H1 (cell line): ENCODE measurements at regions not wholly inside any gene's neighbourhood (a gene's known extent, or its start where the extent isn't known, plus 50 kb on each side); places are given as distances from the start of the nearest gene placed in this dataset.

Experiments
- CTCF ChIA-PET: fragments of 300-600 bp; sonication (Branson Sonifier 250); formaldehyde crosslinking; loops from one replicate; lab custom pipeline; 2021; ENCODE audit not compliant: partially characterized antibody; lab: Charles Lee
- POLR2A ChIA-PET: fragments of 300-600 bp; sonication (Branson Sonifier 250); formaldehyde crosslinking; loops from one replicate; lab custom pipeline; 2021; ENCODE audit warnings: inconsistent platforms; ENCODE audit not compliant: partially characterized antibody; lab: Charles Lee
- DNase-seq, 2 experiments: peaks; one replicate each; pipeline versions ENCODE4 v3.0.0 to v3.0.0-alpha.2; 2010 to 2022; ENCODE audit warnings: low spot score in 2 of 2, low read depth in 1 of 2, mixed read lengths in 1 of 2
- FAIRE-seq: peaks from 2 replicates; lab custom pipeline; 2011; peaks lifted over from hg19 to GRCh38; lab: Jason Lieb, UNC
- H2AFZ ChIP-seq: 2 replicates; pipeline ENCODE4 v1.8.1; 2012; ENCODE audit warnings: low read length, inconsistent platforms
- H2AK5ac ChIP-seq: 2 replicates; pipeline ENCODE4 v1.6.1; 2013; ENCODE audit warnings: low read depth, low read length
- H2BK120ac ChIP-seq: replicated peaks from 2 replicates; pipeline ENCODE3; 2013; ENCODE audit warnings: low read depth, low read length, inconsistent platforms
- H2BK12ac ChIP-seq: 2 replicates; pipeline ENCODE4 v1.6.1; 2013; ENCODE audit warnings: low read depth, low read length
- H2BK15ac ChIP-seq: 2 replicates; pipeline ENCODE4 v1.6.1; 2013; ENCODE audit warnings: low read length
- H2BK20ac ChIP-seq: 2 replicates; pipeline ENCODE4 v1.6.1; 2013; ENCODE audit warnings: low read length
- H2BK5ac ChIP-seq: 2 replicates; pipeline ENCODE4 v1.6.1; 2013; ENCODE audit warnings: low read depth, low read length
- H3K14ac ChIP-seq: 2 replicates; pipeline ENCODE4 v1.6.1; 2013; ENCODE audit warnings: inconsistent platforms; ENCODE audit not compliant: insufficient read length
- H3K18ac ChIP-seq: 2 replicates; pipeline ENCODE4 v1.6.1; 2013; ENCODE audit warnings: low read length; ENCODE audit errors: extremely low read depth
- H3K23ac ChIP-seq: 2 replicates; pipeline ENCODE4 v1.6.1; 2013; ENCODE audit warnings: inconsistent platforms; ENCODE audit not compliant: insufficient read length
- H3K23me2 ChIP-seq: 2 replicates; pipeline ENCODE4 v1.6.1; 2013; ENCODE audit warnings: low read depth, low read length
- H3K27ac ChIP-seq: 2 replicates; pipeline ENCODE4 v1.6.1; 2011; ENCODE audit warnings: low read depth, low read length, inconsistent platforms
- H3K27me3 ChIP-seq, 4 experiments: replicated peaks in 1 of 4; 1 replicate in 1 of 4; 2 replicates in 3 of 4; pipeline versions ENCODE4 v1.6.1 to v1.8.1; 2011 to 2013; ENCODE audit warnings: low read length in 3 of 4, mild to moderate bottlenecking in 3 of 4, inconsistent platforms in 2 of 4, mixed read lengths in 2 of 4, moderate library complexity in 1 of 4; ENCODE audit not compliant: control insufficient read depth in 3 of 4, insufficient read depth in 3 of 4; ENCODE audit errors: extremely low read depth in 1 of 4
- H3K36me3 ChIP-seq, 4 experiments: 2 replicates each; pipeline versions ENCODE4 v1.6.1 to v1.8.1; 2011 to 2013; ENCODE audit warnings: mild to moderate bottlenecking in 4 of 4, low read length in 3 of 4, moderate library complexity in 2 of 4, control low read depth in 1 of 4, inconsistent platforms in 1 of 4; ENCODE audit not compliant: insufficient read depth in 4 of 4, control insufficient read depth in 2 of 4
- H3K4ac ChIP-seq: replicated peaks from 2 replicates; pipeline ENCODE3; 2013; ENCODE audit warnings: low read length, low read depth, mixed read lengths, inconsistent platforms; ENCODE audit not compliant: insufficient read length
- H3K4me1 ChIP-seq, 4 experiments: replicated peaks in 1 of 4; 1 replicate in 1 of 4; 2 replicates in 3 of 4; pipeline versions ENCODE4 v1.6.1 to v1.8.1; 2011 to 2013; ENCODE audit warnings: low read length in 3 of 4, inconsistent platforms in 2 of 4, mixed read lengths in 1 of 4; ENCODE audit not compliant: insufficient read depth in 4 of 4, control insufficient read depth in 3 of 4
- H3K4me2 ChIP-seq, 2 experiments: 2 replicates each; pipeline versions ENCODE4 v1.6.1 to v1.8.1; 2011 to 2013; ENCODE audit warnings: low read depth in 2 of 2, low read length in 2 of 2, control low read depth in 1 of 2, inconsistent platforms in 1 of 2, mild to moderate bottlenecking in 1 of 2; ENCODE audit not compliant: insufficient read depth in 1 of 2
- H3K4me3 ChIP-seq, 4 experiments: fragments of 200-600, 300-600 bp in 1 of 4; sonication (generic), shearing (Covaris generic), sonication (Bioruptor Twin) in 1 of 4; 2 replicates each; pipeline versions ENCODE4 v1.5.1 to v1.8.1; 2011 to 2016; ENCODE audit warnings: low read length in 4 of 4, low read depth in 3 of 4, control low read depth in 2 of 4, inconsistent platforms in 2 of 4, mild to moderate bottlenecking in 2 of 4, mixed read lengths in 1 of 4, moderate library complexity in 1 of 4; ENCODE audit not compliant: insufficient read depth in 2 of 4; ENCODE audit errors: extremely low read depth in 1 of 4
- H3K56ac ChIP-seq: replicated peaks from 2 replicates; pipeline ENCODE3; 2013; ENCODE audit warnings: low read depth, mild to moderate bottlenecking, mixed read lengths, low read length, inconsistent platforms; ENCODE audit not compliant: insufficient read length
- H3K79me1 ChIP-seq: 2 replicates; pipeline ENCODE4 v1.6.1; 2013; ENCODE audit warnings: low read depth, low read length, control low read depth
- H3K79me2 ChIP-seq, 2 experiments: 2 replicates each; pipeline versions ENCODE4 v1.6.1 to v1.8.1; 2012 to 2013; ENCODE audit warnings: low read length in 2 of 2, mild to moderate bottlenecking in 2 of 2, inconsistent platforms in 1 of 2; ENCODE audit not compliant: insufficient read depth in 2 of 2, control insufficient read depth in 1 of 2
- H3K9ac ChIP-seq, 4 experiments: replicated peaks in 1 of 4; 1 replicate in 1 of 4; 2 replicates in 3 of 4; pipeline versions ENCODE4 v1.6.1 to v1.8.1; 2011 to 2013; ENCODE audit warnings: low read depth in 3 of 4, low read length in 3 of 4, control low read depth in 2 of 4, mild to moderate bottlenecking in 2 of 4, moderate library complexity in 2 of 4, inconsistent platforms in 1 of 4; ENCODE audit errors: extremely low read depth in 1 of 4
- H3K9me3 ChIP-seq, 2 experiments: 2 replicates each; pipeline versions ENCODE4 v1.6.1 to v1.8.1; 2012 to 2013; ENCODE audit warnings: mild to moderate bottlenecking in 2 of 2, moderate library complexity in 2 of 2, control low read depth in 1 of 2, inconsistent platforms in 1 of 2, low read depth in 1 of 2, low read length in 1 of 2, mixed read lengths in 1 of 2; ENCODE audit not compliant: insufficient read depth in 2 of 2
- H4K20me1 ChIP-seq, 2 experiments: replicated peaks in 1 of 2; 2 replicates each; pipeline versions ENCODE3 to v1.8.1; 2011 to 2013; ENCODE audit warnings: inconsistent platforms in 2 of 2, low read length in 2 of 2, mild to moderate bottlenecking in 1 of 2; ENCODE audit not compliant: insufficient read depth in 2 of 2, control insufficient read depth in 1 of 2
- H4K5ac ChIP-seq: 2 replicates; pipeline ENCODE4 v1.6.1; 2013; ENCODE audit warnings: low read length, low read depth, mixed read lengths, inconsistent platforms; ENCODE audit not compliant: insufficient read length
- H4K8ac ChIP-seq: 2 replicates; pipeline ENCODE4 v1.8.0; 2013; ENCODE audit warnings: mild to moderate bottlenecking, moderate library complexity, low read length, inconsistent platforms; ENCODE audit not compliant: insufficient read depth; ENCODE audit errors: extremely low read depth
- H4K91ac ChIP-seq: replicated peaks from 2 replicates; pipeline ENCODE3; 2013; ENCODE audit warnings: low read length, mixed read lengths, inconsistent platforms; ENCODE audit not compliant: insufficient read length
- EGR1 ChIP-seq: IDR thresholded peaks from 2 replicates; pipeline ENCODE4 v1.6.1; 2011; ENCODE audit warnings: low read depth, low read length, borderline replicate concordance
- NRF1 ChIP-seq: IDR thresholded peaks from 2 replicates; pipeline ENCODE4 v1.6.1; 2011; ENCODE audit warnings: mild to moderate bottlenecking, low read depth, low read length, improper control_type of control experiment
- RBBP5 ChIP-seq: IDR thresholded peaks from 2 replicates; pipeline ENCODE4 v1.7.1; 2012; ENCODE audit warnings: low read depth, mild to moderate bottlenecking, inconsistent platforms, low read length, moderate library complexity, borderline replicate concordance
- RFX5 ChIP-seq: IDR thresholded peaks from 2 replicates; pipeline ENCODE4 v1.6.1; 2011; ENCODE audit warnings: low read depth, low read length, improper control_type of control experiment, borderline replicate concordance
- SAP30 ChIP-seq: fragments of 300-600 bp; sonication (generic); IDR thresholded peaks from 2 replicates; pipeline ENCODE4 v1.7.1; 2012; ENCODE audit warnings: low read length, moderate library complexity, mild to moderate bottlenecking, inconsistent platforms; ENCODE audit not compliant: insufficient read depth, insufficient replicate concordance
- SIRT6 ChIP-seq: IDR thresholded peaks from one replicate; pipeline ENCODE4 v1.7.1; 2012; ENCODE audit warnings: low read length, inconsistent platforms
- ZNF274 ChIP-seq: IDR thresholded peaks from 2 replicates; pipeline ENCODE4 v1.7.0; 2012; ENCODE audit warnings: low read length, borderline replicate concordance; ENCODE audit errors: extremely low read depth
- WGBS, 2 experiments: shearing (Covaris generic) in 1 of 2; methylation state at CpG; one replicate each; pipeline versions ENCODE4 v1.1.6 to v1.1.7; 2013 to 2015; ENCODE audit warnings: low lambda C conversion rate in 2 of 2, mixed read lengths in 2 of 2, inconsistent platforms in 1 of 2, low coverage in 1 of 2, missing lambda C conversion rate in 1 of 2; ENCODE audit not compliant: insufficient replicate concordance in 2 of 2, insufficient coverage in 1 of 2, insufficient read length in 1 of 2; ENCODE audit errors: extremely low coverage in 1 of 2, missing lambda C conversion rate in 1 of 2; 5-methylcytosine and 5-hydroxymethylcytosine counted together
- TF ChIP-seq, protein P1 (sequence below): IDR thresholded peaks from 2 replicates; pipeline ENCODE4 v1.6.1; 2012; ENCODE audit warnings: low read length, inconsistent platforms
- TF ChIP-seq, protein P2 (sequence below), 3 experiments: IDR thresholded peaks; 1 replicate in 2 of 3; 2 replicates in 1 of 3; pipeline versions ENCODE4 v1.5.1 to v1.6.1; 2011; ENCODE audit warnings: low read length in 3 of 3, mild to moderate bottlenecking in 3 of 3, inconsistent platforms in 2 of 3, low read depth in 1 of 3, moderate library complexity in 1 of 3; ENCODE audit not compliant: insufficient read depth in 1 of 3; ENCODE audit errors: control extremely low read depth in 1 of 3

GRCh38 chr2:188789951-188790350, 184.2 kb upstream of the COL3A1 start:
- no peak overlapping the region for H3K14ac ChIP-seq
- no peak overlapping the region for H3K23ac ChIP-seq
- FAIRE-seq (no peak), DNase-seq (no peak)
- H2AK5ac ChIP-seq: no peak overlapping the region
- WGBS, 2 experiments: 81% methylated on average over 1 of the region's 1 CpG; no CpG with 5 or more reads in 1 of the 2 experiments
- H3K36me3 ChIP-seq: no peaks in the 10 kb centered on the region
- POLR2A ChIA-PET: no interaction called here
- no peak overlapping the region for H4K91ac ChIP-seq
- no peak overlapping the region for H2BK5ac ChIP-seq
- no peaks in the 10 kb centered on the region for H4K20me1 ChIP-seq
- H3K4ac ChIP-seq: no peak overlapping the region
- H3K4me2 ChIP-seq: no peak overlapping the region
- H3K27ac ChIP-seq: no peak overlapping the region
- H4K5ac ChIP-seq: no peak overlapping the region
- H3K4me1 ChIP-seq: no peaks in the 10 kb centered on the region
- H2BK120ac ChIP-seq: no peak overlapping the region
- H3K9ac ChIP-seq: no peak overlapping the region
- H2BK20ac ChIP-seq: no peak overlapping the region
- no peak overlapping the region for H2BK15ac ChIP-seq
- H3K4me3 ChIP-seq: no peak overlapping the region
- CTCF ChIA-PET: interaction anchor here (0.9 kb wide), 1 partner anchor 24 kb away, joined by 3 read pairs; no protein-coding TSS in a partner anchor
- no peaks in the 10 kb centered on the region for H3K27me3 ChIP-seq
- no peaks in the 10 kb centered on the region for H3K79me1 ChIP-seq
- H3K18ac ChIP-seq: no peak overlapping the region
- no peaks in the 10 kb centered on the region for H3K9me3 ChIP-seq
- no peak overlapping the region for H4K8ac ChIP-seq
- no peaks in the 10 kb centered on the region for H3K79me2 ChIP-seq
- no peak overlapping the region for H3K56ac ChIP-seq
- H2AFZ ChIP-seq: peak overlapping the region; percentile 9; the same call in 1 of the 2 replicates
- H2BK12ac ChIP-seq: no peak overlapping the region
- no peaks in the 10 kb centered on the region for H3K23me2 ChIP-seq
- no peak for TF ChIP-seq RBBP5
- no peak for TF ChIP-seq NRF1
- TF ChIP-seq ZNF274: no peak
- TF ChIP-seq, protein P1, sequence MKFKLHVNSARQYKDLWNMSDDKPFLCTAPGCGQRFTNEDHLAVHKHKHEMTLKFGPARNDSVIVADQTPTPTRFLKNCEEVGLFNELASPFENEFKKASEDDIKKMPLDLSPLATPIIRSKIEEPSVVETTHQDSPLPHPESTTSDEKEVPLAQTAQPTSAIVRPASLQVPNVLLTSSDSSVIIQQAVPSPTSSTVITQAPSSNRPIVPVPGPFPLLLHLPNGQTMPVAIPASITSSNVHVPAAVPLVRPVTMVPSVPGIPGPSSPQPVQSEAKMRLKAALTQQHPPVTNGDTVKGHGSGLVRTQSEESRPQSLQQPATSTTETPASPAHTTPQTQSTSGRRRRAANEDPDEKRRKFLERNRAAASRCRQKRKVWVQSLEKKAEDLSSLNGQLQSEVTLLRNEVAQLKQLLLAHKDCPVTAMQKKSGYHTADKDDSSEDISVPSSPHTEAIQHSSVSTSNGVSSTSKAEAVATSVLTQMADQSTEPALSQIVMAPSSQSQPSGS: no peak
- TF ChIP-seq EGR1: no peak
- no peak for TF ChIP-seq SAP30
- TF ChIP-seq SIRT6: no peak
- TF ChIP-seq RFX5: no peak
- TF ChIP-seq, protein P2, sequence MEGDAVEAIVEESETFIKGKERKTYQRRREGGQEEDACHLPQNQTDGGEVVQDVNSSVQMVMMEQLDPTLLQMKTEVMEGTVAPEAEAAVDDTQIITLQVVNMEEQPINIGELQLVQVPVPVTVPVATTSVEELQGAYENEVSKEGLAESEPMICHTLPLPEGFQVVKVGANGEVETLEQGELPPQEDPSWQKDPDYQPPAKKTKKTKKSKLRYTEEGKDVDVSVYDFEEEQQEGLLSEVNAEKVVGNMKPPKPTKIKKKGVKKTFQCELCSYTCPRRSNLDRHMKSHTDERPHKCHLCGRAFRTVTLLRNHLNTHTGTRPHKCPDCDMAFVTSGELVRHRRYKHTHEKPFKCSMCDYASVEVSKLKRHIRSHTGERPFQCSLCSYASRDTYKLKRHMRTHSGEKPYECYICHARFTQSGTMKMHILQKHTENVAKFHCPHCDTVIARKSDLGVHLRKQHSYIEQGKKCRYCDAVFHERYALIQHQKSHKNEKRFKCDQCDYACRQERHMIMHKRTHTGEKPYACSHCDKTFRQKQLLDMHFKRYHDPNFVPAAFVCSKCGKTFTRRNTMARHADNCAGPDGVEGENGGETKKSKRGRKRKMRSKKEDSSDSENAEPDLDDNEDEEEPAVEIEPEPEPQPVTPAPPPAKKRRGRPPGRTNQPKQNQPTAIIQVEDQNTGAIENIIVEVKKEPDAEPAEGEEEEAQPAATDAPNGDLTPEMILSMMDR (IDR thresholded peaks at IDR 0.05; ENCODE audit: control extremely low read depth in 1 of 3, insufficient read depth in 1 of 3, low read depth in 1 of 3, low read length in 3 of 3): no peak
